Naive thymus-derived CD4-positive, alpha-beta T cell (primary cell): ENCODE measurements at regions not wholly inside any gene's neighbourhood (a gene's known extent, or its start where the extent isn't known, plus 50 kb on each side); places are given as distances from the start of the nearest gene placed in this dataset.

ENCODE experiments used
- ATAC-seq: fragments of 150-1000 bp; cut with Tn5 transposase; 2 replicates; pipeline ENCODE4 v1.10.0; 2021; ENCODE audit warnings: mild to moderate bottlenecking, moderate library complexity
- CTCF ChIA-PET: fragments of 350-600 bp; sonication (Branson Sonifier 250); formaldehyde crosslinking; loops from one replicate; lab custom pipeline; 2021; ENCODE audit warnings: antibody characterized with exemption; lab: Charles Lee
- POLR2A ChIA-PET: fragments of 350-600 bp; sonication (Branson Sonifier 250); formaldehyde crosslinking; loops from one replicate; lab custom pipeline; 2021; ENCODE audit warnings: antibody characterized with exemption, inconsistent platforms; lab: Charles Lee
- DNase-seq, 9 donors: peaks; one replicate each; pipeline versions ENCODE4 v3.0.0 to v3.0.0-alpha.2; 2020 to 2022; ENCODE audit warnings: mixed read lengths in 1 of 9
- H3K27ac ChIP-seq: one replicate; pipeline ENCODE4 v1.7.0; 2013; ENCODE audit warnings: mild to moderate bottlenecking, low read depth, low read length, moderate library complexity
- H3K27me3 ChIP-seq, 2 donors: one replicate each; pipeline ENCODE4 v1.7.0; 2013; ENCODE audit warnings: low read length in 2 of 2, mild to moderate bottlenecking in 2 of 2, moderate library complexity in 2 of 2; ENCODE audit not compliant: control insufficient read depth in 2 of 2, insufficient read depth in 2 of 2
- H3K36me3 ChIP-seq, 3 experiments: 1 replicate in 2 of 3; 2 replicates in 1 of 3; pipeline ENCODE4 v1.7.0; 2013; ENCODE audit warnings: low read length in 3 of 3, mild to moderate bottlenecking in 3 of 3, moderate library complexity in 1 of 3; ENCODE audit not compliant: insufficient read depth in 3 of 3, control insufficient read depth in 2 of 3
- H3K4me1 ChIP-seq, 2 donors: one replicate each; pipeline ENCODE4 v1.7.0; 2013; ENCODE audit warnings: low read length in 2 of 2, mild to moderate bottlenecking in 2 of 2, moderate library complexity in 1 of 2; ENCODE audit not compliant: control insufficient read depth in 2 of 2, insufficient read depth in 2 of 2
- H3K4me3 ChIP-seq: 2 replicates; pipeline ENCODE4 v1.7.0; 2013; ENCODE audit warnings: mild to moderate bottlenecking, low read length
- H3K9me3 ChIP-seq, 3 experiments: 1 replicate in 2 of 3; 2 replicates in 1 of 3; pipeline ENCODE4 v1.7.0; 2013; ENCODE audit warnings: low read length in 3 of 3; ENCODE audit not compliant: control insufficient read depth in 2 of 3
- H3K27ac Mint-ChIP-seq, 9 donors: one replicate each; pipeline ENCODE4 v1.8.0; 2020 to 2022; ENCODE audit warnings: mixed read lengths in 9 of 9, mild to moderate bottlenecking in 8 of 9, moderate library complexity in 5 of 9, inconsistent platforms in 2 of 9
- H3K27me3 Mint-ChIP-seq, 5 donors: one replicate each; pipeline ENCODE4 v1.8.0; 2021 to 2022; ENCODE audit warnings: mixed read lengths in 5 of 5, mild to moderate bottlenecking in 1 of 5
- H3K36me3 Mint-ChIP-seq, 5 donors: one replicate each; pipeline ENCODE4 v1.8.0; 2020 to 2022; ENCODE audit warnings: mixed read lengths in 5 of 5, mild to moderate bottlenecking in 3 of 5, inconsistent platforms in 1 of 5
- H3K4me1 Mint-ChIP-seq, 7 donors: one replicate each; pipeline ENCODE4 v1.8.0; 2020 to 2022; ENCODE audit warnings: mixed read lengths in 7 of 7, mild to moderate bottlenecking in 3 of 7, inconsistent platforms in 1 of 7
- H3K4me3 Mint-ChIP-seq, 10 donors: one replicate each; pipeline ENCODE4 v1.8.0; 2020 to 2022; ENCODE audit warnings: mild to moderate bottlenecking in 10 of 10, mixed read lengths in 10 of 10, moderate library complexity in 6 of 10, inconsistent platforms in 2 of 10
- H3K9me3 Mint-ChIP-seq, 11 donors: one replicate each; pipeline ENCODE4 v1.8.0; 2020 to 2022; ENCODE audit warnings: mixed read lengths in 11 of 11, mild to moderate bottlenecking in 4 of 11, inconsistent platforms in 1 of 11, moderate library complexity in 1 of 11
- intact Hi-C, 2 donors: fragments of 100-400 bp; cut with micrococcal nuclease; formaldehyde crosslinking; loops; one replicate each; pipeline ENCODE4 v1.15.1; 2023

GRCh38 chr6:102679865-102680264 is 1286.4 kb downstream of the GRIK2 start:
- intact Hi-C loops = no loop called here
- POLR2A ChIA-PET = no interaction called here
- Mint-ChIP-seq H3K27ac (no peak overlapping the region), H3K4me1 (no peaks in the 10 kb centered on the region), H3K36me3 (no peaks in the 10 kb centered on the region), H3K9me3 (peaks cover 0 to 13% (median 0%) of the 10 kb centered on the region in 11 donors), H3K27me3 (no peaks in the 10 kb centered on the region), H3K4me3 (no peak overlapping the region)
- no peaks in the 10 kb centered on the region for H3K36me3 ChIP-seq
- no peaks in the 10 kb centered on the region for H3K27me3 ChIP-seq
- no peaks in the 10 kb centered on the region for H3K4me1 ChIP-seq
- CTCF ChIA-PET = no interaction called here
- ATAC-seq (no peak), DNase-seq (no peak)
- no peaks in the 10 kb centered on the region for H3K9me3 ChIP-seq
- no peak overlapping the region for H3K27ac ChIP-seq
- no peak overlapping the region for H3K4me3 ChIP-seq

- POLR2A ChIA-PET = no interaction called here
- no peak for ATAC-seq
- H3K9me3 Mint-ChIP-seq = peaks cover 0 to 10% (median 0%) of the 10 kb centered on the region in 11 donors
Measured at GRCh38 chr6:102677225-102677624, 1283.7 kb downstream of the GRIK2 start.

GRCh38 chr6:102670735-102671134 is 1277.2 kb downstream of the GRIK2 start:
- Histone ChIP-seq H3K4me3 (no peak overlapping the region), H3K9me3 (no peaks in the 10 kb centered on the region), H3K27me3 (no peaks in the 10 kb centered on the region), H3K27ac (no peak overlapping the region), H3K36me3 (no peaks in the 10 kb centered on the region), H3K4me1 (no peaks in the 10 kb centered on the region)
- Mint-ChIP-seq H3K9me3 (peaks cover 0 to 11% (median 0%) of the 10 kb centered on the region in 11 donors), H3K4me3 (no peak overlapping the region), H3K4me1 (no peaks in the 10 kb centered on the region), H3K27me3 (no peaks in the 10 kb centered on the region), H3K27ac (no peak overlapping the region), H3K36me3 (no peaks in the 10 kb centered on the region)
- DNase-seq (no peak), ATAC-seq (no peak)
- ChIA-PET POLR2A (no interaction called here), CTCF (no interaction called here)
- intact Hi-C loops = no loop called here

More at GRCh38 chr6:102677225-102677624, 1283.7 kb downstream of the GRIK2 start:
- H3K27ac Mint-ChIP-seq = no peak overlapping the region
- Histone ChIP-seq H3K27me3 (no peaks in the 10 kb centered on the region), H3K4me3 (no peak overlapping the region), H3K36me3 (no peaks in the 10 kb centered on the region), H3K9me3 (no peaks in the 10 kb centered on the region), H3K27ac (no peak overlapping the region), H3K4me1 (no peaks in the 10 kb centered on the region)
- no peaks in the 10 kb centered on the region for H3K4me1 Mint-ChIP-seq
- CTCF ChIA-PET = no interaction called here
- H3K27me3 Mint-ChIP-seq = no peaks in the 10 kb centered on the region
- H3K36me3 Mint-ChIP-seq = no peaks in the 10 kb centered on the region
- intact Hi-C loops = no loop called here
- H3K4me3 Mint-ChIP-seq = no peak overlapping the region
- DNase-seq = no peak

- CTCF ChIA-PET = no interaction called here
- POLR2A ChIA-PET = no interaction called here
- Mint-ChIP-seq H3K4me1 (no peaks in the 10 kb centered on the region), H3K27me3 (no peaks in the 10 kb centered on the region), H3K36me3 (no peaks in the 10 kb centered on the region), H3K27ac (no peak overlapping the region), H3K9me3 (peaks cover 0 to 10% (median 2%) of the 10 kb centered on the region in 11 donors), H3K4me3 (no peak overlapping the region)
- intact Hi-C loops = no loop called here
- Histone ChIP-seq H3K27ac (no peak overlapping the region), H3K9me3 (no peaks in the 10 kb centered on the region), H3K27me3 (no peaks in the 10 kb centered on the region), H3K4me1 (no peaks in the 10 kb centered on the region), H3K4me3 (no peak overlapping the region), H3K36me3 (no peaks in the 10 kb centered on the region)
- DNase-seq (no peak), ATAC-seq (no peak)
Measured at GRCh38 chr6:102662851-102663250, 1269.3 kb downstream of the GRIK2 start.

GRCh38 chr6:102660303-102660702 is 1266.8 kb downstream of the GRIK2 start:
- Histone ChIP-seq H3K4me1 (no peaks in the 10 kb centered on the region), H3K27me3 (no peaks in the 10 kb centered on the region), H3K36me3 (no peaks in the 10 kb centered on the region), H3K9me3 (no peaks in the 10 kb centered on the region), H3K27ac (no peak overlapping the region), H3K4me3 (no peak overlapping the region)
- DNase-seq = no peak
- H3K9me3 Mint-ChIP-seq = peaks cover 0 to 14% (median 4%) of the 10 kb centered on the region in 11 donors
- no peaks in the 10 kb centered on the region for H3K36me3 Mint-ChIP-seq
- intact Hi-C loops = no loop called here
- ChIA-PET CTCF (no interaction called here), POLR2A (no interaction called here)
- ATAC-seq = no peak
- H3K27me3 Mint-ChIP-seq = no peaks in the 10 kb centered on the region
- H3K4me3 Mint-ChIP-seq = no peak overlapping the region
- H3K4me1 Mint-ChIP-seq = no peaks in the 10 kb centered on the region
- no peak overlapping the region for H3K27ac Mint-ChIP-seq

GRCh38 chr6:102655823-102656222 is 1262.3 kb downstream of the GRIK2 start:
- H3K9me3 Mint-ChIP-seq = peaks cover 0 to 18% (median 7%) of the 10 kb centered on the region in 11 donors
- Histone ChIP-seq H3K27ac (no peak overlapping the region), H3K9me3 (no peaks in the 10 kb centered on the region), H3K4me1 (no peaks in the 10 kb centered on the region), H3K36me3 (no peaks in the 10 kb centered on the region), H3K27me3 (no peaks in the 10 kb centered on the region), H3K4me3 (no peak overlapping the region)
- intact Hi-C loops = no loop called here
- H3K4me3 Mint-ChIP-seq = no peak overlapping the region
- H3K27me3 Mint-ChIP-seq = no peaks in the 10 kb centered on the region
- ATAC-seq (no peak), DNase-seq (no peak)
- no peak overlapping the region for H3K27ac Mint-ChIP-seq
- CTCF ChIA-PET = no interaction called here
- POLR2A ChIA-PET = no interaction called here
- peaks cover 0 to 1% (median 0%) of the 10 kb centered on the region in 7 donors for H3K4me1 Mint-ChIP-seq
- no peaks in the 10 kb centered on the region for H3K36me3 Mint-ChIP-seq

GRCh38 chr6:102641426-102641825 is 1247.9 kb downstream of the GRIK2 start:
- ChIA-PET POLR2A (no interaction called here), CTCF (no interaction called here)
- Histone ChIP-seq H3K36me3 (no peaks in the 10 kb centered on the region), H3K4me1 (no peaks in the 10 kb centered on the region), H3K27me3 (no peaks in the 10 kb centered on the region), H3K4me3 (no peak overlapping the region), H3K27ac (no peak overlapping the region), H3K9me3 (no peaks in the 10 kb centered on the region)
- Mint-ChIP-seq H3K27ac (no peak overlapping the region), H3K36me3 (no peaks in the 10 kb centered on the region), H3K9me3 (peaks cover 2 to 13% (median 5%) of the 10 kb centered on the region in 11 donors), H3K4me3 (no peak overlapping the region), H3K27me3 (no peaks in the 10 kb centered on the region), H3K4me1 (no peaks in the 10 kb centered on the region)
- intact Hi-C loops = no loop called here
- no peak for ATAC-seq
- no peak for DNase-seq
